ENCODE measurements at regions not wholly inside any gene's neighbourhood (a gene's known extent, or its start where the extent isn't known, plus 50 kb on each side); places are given as distances from the start of the nearest gene placed in this dataset.

DNA sequence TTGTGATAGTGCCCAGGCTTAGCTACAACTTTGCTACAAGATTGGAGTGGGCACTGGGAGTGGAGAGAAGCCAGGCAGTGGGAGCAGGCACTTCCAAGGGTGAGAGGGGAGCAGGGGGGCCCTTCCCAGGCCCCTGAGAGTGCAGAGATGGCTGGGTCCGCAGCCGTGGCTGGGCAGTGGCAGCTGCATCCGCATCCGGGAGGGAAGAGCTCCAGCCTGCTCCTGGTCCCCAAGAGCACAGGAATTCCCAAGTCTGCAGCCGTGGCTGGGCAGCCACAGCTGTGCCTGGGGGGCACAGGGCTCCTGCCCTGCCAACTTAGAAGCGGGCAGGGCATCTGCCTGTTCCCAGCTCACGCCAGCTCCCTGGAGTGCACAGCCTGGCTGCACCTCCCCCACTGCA lies 124.1 kb upstream of the POM121L12 start:
- TF ChIP-seq, protein P1, sequence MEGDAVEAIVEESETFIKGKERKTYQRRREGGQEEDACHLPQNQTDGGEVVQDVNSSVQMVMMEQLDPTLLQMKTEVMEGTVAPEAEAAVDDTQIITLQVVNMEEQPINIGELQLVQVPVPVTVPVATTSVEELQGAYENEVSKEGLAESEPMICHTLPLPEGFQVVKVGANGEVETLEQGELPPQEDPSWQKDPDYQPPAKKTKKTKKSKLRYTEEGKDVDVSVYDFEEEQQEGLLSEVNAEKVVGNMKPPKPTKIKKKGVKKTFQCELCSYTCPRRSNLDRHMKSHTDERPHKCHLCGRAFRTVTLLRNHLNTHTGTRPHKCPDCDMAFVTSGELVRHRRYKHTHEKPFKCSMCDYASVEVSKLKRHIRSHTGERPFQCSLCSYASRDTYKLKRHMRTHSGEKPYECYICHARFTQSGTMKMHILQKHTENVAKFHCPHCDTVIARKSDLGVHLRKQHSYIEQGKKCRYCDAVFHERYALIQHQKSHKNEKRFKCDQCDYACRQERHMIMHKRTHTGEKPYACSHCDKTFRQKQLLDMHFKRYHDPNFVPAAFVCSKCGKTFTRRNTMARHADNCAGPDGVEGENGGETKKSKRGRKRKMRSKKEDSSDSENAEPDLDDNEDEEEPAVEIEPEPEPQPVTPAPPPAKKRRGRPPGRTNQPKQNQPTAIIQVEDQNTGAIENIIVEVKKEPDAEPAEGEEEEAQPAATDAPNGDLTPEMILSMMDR (IDR thresholded peaks at IDR 0.05; ENCODE audit: extremely low read depth, insufficient read depth, missing control alignments) = no peak
- no peak for DNase-seq (ENCODE audit: low spot score)
- in situ Hi-C loops (cut with MboI; ENCODE audit: low pct_unique_long_range_greater_than_20kb, low sequenced_read_pairs, unreplicated experiment) = no loop called here

DNA sequence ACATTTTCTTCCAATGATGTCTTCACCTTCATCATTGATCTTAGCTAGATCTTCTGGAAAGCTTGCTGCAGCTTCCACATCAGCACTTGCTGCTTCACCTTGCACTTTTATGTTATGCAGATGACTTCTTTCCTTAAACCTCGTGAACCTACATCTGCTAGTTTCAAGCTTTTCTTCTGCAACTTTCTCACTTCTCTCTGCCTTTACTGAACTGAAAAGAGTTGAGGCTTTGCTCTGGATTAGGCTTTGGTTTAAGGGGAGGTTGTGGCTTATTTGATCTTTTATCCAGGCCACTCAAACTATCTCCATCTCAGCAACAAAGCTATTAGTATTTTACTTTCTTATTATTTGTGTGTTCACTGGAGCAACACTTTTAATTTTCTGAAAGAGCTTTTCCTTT lies 125.5 kb upstream of the POM121L12 start:
- in situ Hi-C loops (cut with MboI; ENCODE audit: low pct_unique_long_range_greater_than_20kb, low sequenced_read_pairs, unreplicated experiment) = no loop called here
- TF ChIP-seq, protein P1 (IDR thresholded peaks at IDR 0.05; ENCODE audit: extremely low read depth, insufficient read depth, missing control alignments) = no peak
- no peak for DNase-seq (ENCODE audit: low spot score)

DNA sequence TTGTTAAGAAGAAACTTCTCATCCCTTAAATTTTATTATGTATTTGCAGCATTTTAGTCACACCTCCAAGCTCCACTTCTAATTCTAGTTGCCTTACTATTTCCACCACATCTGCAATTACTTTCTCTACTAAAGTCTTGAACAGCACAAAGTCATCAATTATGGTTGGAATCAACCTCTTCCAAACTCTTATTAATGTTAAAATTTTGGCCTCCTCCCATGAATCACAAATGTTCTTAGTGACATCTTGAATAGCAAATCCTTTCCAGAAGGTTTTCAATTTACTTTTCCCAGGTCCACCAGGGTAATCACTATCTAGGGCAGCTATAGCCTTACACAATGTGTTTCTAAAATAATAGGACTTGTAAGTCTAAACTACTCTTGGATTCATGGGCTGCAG lies 126.3 kb upstream of the POM121L12 start:
- no peak for DNase-seq (ENCODE audit: low spot score)
- TF ChIP-seq, protein P1 (IDR thresholded peaks at IDR 0.05; ENCODE audit: extremely low read depth, insufficient read depth, missing control alignments) = no peak
- in situ Hi-C loops (cut with MboI; ENCODE audit: low pct_unique_long_range_greater_than_20kb, low sequenced_read_pairs, unreplicated experiment) = no loop called here

DNA sequence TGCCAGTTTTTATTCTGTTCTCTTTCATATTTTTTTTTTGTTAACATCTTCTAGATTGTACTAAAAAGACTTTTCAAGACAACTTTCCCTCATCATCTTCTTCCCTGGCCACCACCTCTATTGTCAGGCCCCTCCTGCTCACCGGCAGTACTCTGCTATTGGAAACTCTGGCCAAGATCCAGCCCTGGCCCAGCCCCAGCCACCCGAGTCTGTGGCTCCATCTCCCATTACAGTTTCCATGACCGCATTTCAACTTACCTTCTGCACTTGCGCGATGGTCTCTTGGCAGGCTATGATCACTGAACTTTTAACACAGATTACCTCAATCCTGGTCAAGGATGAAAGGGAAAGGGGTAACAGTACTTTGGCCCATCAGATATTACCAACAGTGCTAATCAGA lies 137.7 kb upstream of the POM121L12 start:
- TF ChIP-seq, protein P1 (IDR thresholded peaks at IDR 0.05; ENCODE audit: extremely low read depth, insufficient read depth, missing control alignments) = no peak
- no peak for DNase-seq (ENCODE audit: low spot score)
- in situ Hi-C loops (cut with MboI; ENCODE audit: low pct_unique_long_range_greater_than_20kb, low sequenced_read_pairs, unreplicated experiment) = no loop called here

DNA sequence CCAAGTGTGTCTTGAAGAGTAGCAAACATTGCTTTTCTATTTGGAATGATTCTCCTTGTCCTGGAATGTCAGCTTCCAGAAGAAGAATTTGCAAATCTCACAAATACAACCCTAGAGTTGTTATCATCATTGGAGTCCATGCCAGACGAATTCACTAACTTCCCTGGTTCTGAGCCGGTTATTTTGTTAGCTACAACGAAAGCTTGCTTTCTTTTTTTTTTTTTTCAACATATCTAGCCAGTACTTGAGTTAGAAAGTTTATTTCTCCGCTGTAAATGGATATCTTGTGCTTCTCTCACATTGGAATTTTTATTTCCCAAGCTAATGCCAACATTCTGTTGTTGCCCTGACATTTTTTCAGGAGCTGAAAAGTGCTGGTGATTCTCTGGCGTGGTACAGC lies 138.1 kb upstream of the POM121L12 start:
- in situ Hi-C loops (cut with MboI; ENCODE audit: low pct_unique_long_range_greater_than_20kb, low sequenced_read_pairs, unreplicated experiment) = no loop called here
- TF ChIP-seq, protein P1 (IDR thresholded peaks at IDR 0.05; ENCODE audit: extremely low read depth, insufficient read depth, missing control alignments) = no peak
- DNase-seq (ENCODE audit: low spot score) = no peak

DNA sequence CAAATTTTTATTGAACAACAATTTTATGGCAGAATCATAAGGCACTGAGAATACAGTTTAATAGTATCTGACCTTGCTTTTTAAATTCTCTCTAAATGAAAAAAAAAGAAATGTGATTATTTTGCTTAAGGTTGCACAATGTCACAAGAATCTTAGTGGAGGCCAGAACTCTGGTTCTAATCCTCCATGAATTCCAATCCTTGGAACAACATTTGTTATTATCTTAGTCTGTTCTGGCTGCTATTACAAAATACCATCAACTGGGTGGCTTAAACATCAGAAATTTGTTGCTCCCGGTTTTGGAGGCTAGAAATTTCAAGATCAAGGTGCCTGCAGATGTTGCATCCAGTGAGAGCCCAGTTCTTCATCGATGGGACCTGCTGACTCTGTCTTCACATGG lies 158.2 kb upstream of the POM121L12 start:
- TF ChIP-seq, protein P1 (IDR thresholded peaks at IDR 0.05; ENCODE audit: extremely low read depth, insufficient read depth, missing control alignments) = no peak
- DNase-seq (ENCODE audit: low spot score) = no peak
- in situ Hi-C loops (cut with MboI; ENCODE audit: low pct_unique_long_range_greater_than_20kb, low sequenced_read_pairs, unreplicated experiment) = no loop called here

DNA sequence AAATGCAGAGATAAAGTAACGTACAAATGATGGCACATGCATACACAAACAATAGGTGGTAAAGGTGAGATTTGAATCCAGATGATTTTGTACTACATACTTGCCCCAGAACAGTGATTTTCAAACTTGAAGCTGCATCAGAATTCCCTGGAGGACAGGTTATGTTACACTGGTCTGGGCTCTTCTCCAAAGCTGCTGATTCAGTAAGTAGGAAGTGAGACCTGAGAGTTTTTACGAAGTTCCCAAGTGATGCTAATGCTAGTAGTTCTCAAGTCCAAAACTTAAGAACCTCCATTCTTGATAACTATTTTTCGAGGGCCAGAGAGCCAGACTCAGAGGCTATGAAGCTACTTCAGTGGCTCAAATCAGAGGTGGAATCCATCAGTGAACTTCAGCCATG lies 159.0 kb upstream of the POM121L12 start:
- TF ChIP-seq, protein P1 (IDR thresholded peaks at IDR 0.05; ENCODE audit: extremely low read depth, insufficient read depth, missing control alignments) = no peak
- in situ Hi-C loops (cut with MboI; ENCODE audit: low pct_unique_long_range_greater_than_20kb, low sequenced_read_pairs, unreplicated experiment) = no loop called here
- DNase-seq (ENCODE audit: low spot score) = no peak
